Stimulated activated naive CD8-positive, alpha-beta T cell treated with anti-CD3 and anti-CD28 coated beads, Interleukin-15, amount 100 ng/mL, for 72 hours (primary cell): ENCODE measurements at regions not wholly inside any gene's neighbourhood (a gene's known extent, or its start where the extent isn't known, plus 50 kb on each side); places are given as distances from the start of the nearest gene placed in this dataset.
"Not testable (repeated sequence)": the region's sequence is repeated elsewhere in the genome, so short reads cannot be mapped to it uniquely, and the experiment has no call there.

Experiments used
- ATAC-seq: fragments of 150-1000 bp; cut with Tn5 transposase; 2 replicates; pipeline ENCODE4 v1.10.0; 2021; ENCODE audit warnings: mild to moderate bottlenecking, moderate library complexity
- DNase-seq, 2 donors: peaks; one replicate each; pipeline ENCODE4 v3.0.0; 2021 to 2022
- H3K27ac Mint-ChIP-seq, 2 donors: one replicate each; pipeline ENCODE4 v1.8.0; 2022; ENCODE audit warnings: mild to moderate bottlenecking in 2 of 2, mixed read lengths in 2 of 2, moderate library complexity in 2 of 2
- H3K27me3 Mint-ChIP-seq: one replicate; pipeline ENCODE4 v1.8.0; 2022; ENCODE audit warnings: mixed read lengths
- H3K4me1 Mint-ChIP-seq: one replicate; pipeline ENCODE4 v1.8.0; 2022; ENCODE audit warnings: mild to moderate bottlenecking, mixed read lengths
- H3K4me3 Mint-ChIP-seq, 2 donors: one replicate each; pipeline ENCODE4 v1.8.0; 2022; ENCODE audit warnings: mild to moderate bottlenecking in 2 of 2, mixed read lengths in 2 of 2, moderate library complexity in 1 of 2
- H3K9me3 Mint-ChIP-seq, 2 donors: one replicate each; pipeline ENCODE4 v1.8.0; 2022; ENCODE audit warnings: mixed read lengths in 2 of 2

- H3K4me3 Mint-ChIP-seq, result no peak overlapping the region
- no peak for ATAC-seq
Measured at GRCh38 chr3:81390796-81391195, 370.6 kb downstream of the GBE1 start.

DNA sequence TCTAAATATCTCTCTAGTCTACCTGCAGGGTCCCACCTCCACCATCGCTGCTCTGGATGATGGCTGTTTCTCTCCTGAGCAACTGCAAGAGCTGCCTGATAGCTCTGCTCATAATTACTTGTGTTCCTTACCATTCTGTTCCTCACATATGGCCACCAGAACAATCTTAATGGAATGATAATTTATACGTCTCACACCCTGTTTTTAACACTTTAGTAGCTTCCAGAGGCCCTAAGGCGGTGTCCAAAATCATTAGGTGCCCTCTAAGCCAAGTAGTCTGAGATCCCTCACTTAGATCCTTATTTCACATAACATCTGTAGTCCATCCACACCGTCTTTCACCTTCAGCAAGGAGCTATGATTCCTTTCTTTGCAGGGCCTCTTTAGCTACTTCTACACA is 373.3 kb downstream of the GBE1 start:
- Mint-ChIP-seq H3K27me3 (no peaks in the 10 kb centered on the region), H3K4me3 (no peak overlapping the region), H3K9me3 (no peaks in the 10 kb centered on the region), H3K4me1 (no peaks in the 10 kb centered on the region), H3K27ac (no peak overlapping the region)
- ATAC-seq (no peak), DNase-seq (no peak)

More at GRCh38 chr3:81390796-81391195, 370.6 kb downstream of the GBE1 start:
- Mint-ChIP-seq H3K27me3 (no peaks in the 10 kb centered on the region), H3K4me1 (no peaks in the 10 kb centered on the region), H3K9me3 (no peaks in the 10 kb centered on the region), H3K27ac (no peak overlapping the region)
- no peak for DNase-seq

- Mint-ChIP-seq H3K4me1 (no peaks in the 10 kb centered on the region), H3K27ac (no peak overlapping the region), H3K27me3 (no peaks in the 10 kb centered on the region), H3K9me3 (peaks cover 8 to 12% of the 10 kb centered on the region in 2 donors), H3K4me3 (no peak overlapping the region)
- DNase-seq (no peak), ATAC-seq (no peak)
Measured at GRCh38 chr3:81382470-81382869, 379.0 kb downstream of the GBE1 start.

DNA sequence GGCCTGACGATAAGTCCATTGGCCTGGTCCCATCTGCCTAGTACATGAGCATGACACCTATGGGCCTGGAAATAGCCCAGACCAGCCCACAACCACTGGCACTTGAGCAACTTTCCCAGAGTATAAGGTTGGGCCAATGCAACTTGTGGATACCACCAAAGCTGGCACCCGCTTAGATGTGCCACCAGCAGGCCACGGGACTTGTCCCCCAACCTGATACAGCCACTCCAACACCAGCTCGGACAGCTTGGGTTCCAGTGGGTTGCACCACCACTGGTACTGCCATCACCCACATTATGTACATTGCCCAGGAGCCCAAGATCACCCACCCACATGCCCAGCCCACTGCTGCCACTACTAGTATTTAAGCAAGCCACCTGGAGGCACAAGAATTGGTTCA is 381.2 kb downstream of the GBE1 start:
- H3K4me3 Mint-ChIP-seq, result no peak overlapping the region
- no peak for DNase-seq
- no peaks in the 10 kb centered on the region for H3K27me3 Mint-ChIP-seq
- no peak overlapping the region for H3K27ac Mint-ChIP-seq
- H3K9me3 Mint-ChIP-seq, result peaks cover 8 to 12% of the 10 kb centered on the region in 2 donors
- no peak for ATAC-seq
- no peaks in the 10 kb centered on the region for H3K4me1 Mint-ChIP-seq

- Mint-ChIP-seq H3K4me1 (no peaks in the 10 kb centered on the region), H3K9me3 (peaks cover 12 to 14% of the 10 kb centered on the region in 2 donors), H3K27me3 (no peaks in the 10 kb centered on the region), H3K4me3 (no peak overlapping the region), H3K27ac (no peak overlapping the region)
- ATAC-seq (no peak), DNase-seq (no peak)
Measured at GRCh38 chr3:81378552-81379293, 382.7 kb downstream of the GBE1 start.

GRCh38 chr3:81375921-81376320 is 385.5 kb downstream of the GBE1 start:
- DNase-seq, result no peak
- no peaks in the 10 kb centered on the region for H3K4me1 Mint-ChIP-seq
- H3K27me3 Mint-ChIP-seq, result no peaks in the 10 kb centered on the region
- peaks cover 12 to 24% of the 10 kb centered on the region in 2 donors for H3K9me3 Mint-ChIP-seq
- ATAC-seq, result no peak
- H3K27ac Mint-ChIP-seq, result no peak overlapping the region
- H3K4me3 Mint-ChIP-seq, result no peak overlapping the region

DNA sequence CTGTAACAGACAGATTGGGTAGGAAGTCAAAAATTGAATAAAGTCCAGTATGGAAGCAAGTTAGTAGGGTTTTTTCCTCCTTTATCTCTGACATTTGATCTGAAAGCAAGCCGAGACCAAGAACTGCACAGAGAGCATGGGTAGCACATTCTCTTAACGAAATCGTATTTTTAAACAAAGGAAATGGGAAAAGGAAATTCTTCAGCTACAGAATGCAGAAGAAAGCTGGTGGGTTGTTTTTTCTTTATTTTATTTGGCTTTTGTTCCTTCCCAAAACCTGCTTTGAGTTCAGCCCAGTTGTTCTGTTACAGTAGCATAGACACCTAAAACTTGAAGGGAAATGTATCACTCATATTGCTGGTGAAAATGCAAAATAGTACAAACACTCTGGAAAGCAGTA is 397.0 kb downstream of the GBE1 start:
- no peak for ATAC-seq

GRCh38 chr3:81363816-81364215 is 397.6 kb downstream of the GBE1 start:
- no peak for ATAC-seq
- no peaks in the 10 kb centered on the region for H3K27me3 Mint-ChIP-seq
- peaks cover 0 to 3% of the 10 kb centered on the region in 2 donors for H3K9me3 Mint-ChIP-seq
- no peak overlapping the region for H3K4me3 Mint-ChIP-seq
- H3K27ac Mint-ChIP-seq, result no peak overlapping the region
- no peaks in the 10 kb centered on the region for H3K4me1 Mint-ChIP-seq
- DNase-seq, result no peak

More for the DNA sequence above, 397.0 kb downstream of the GBE1 start:
- Mint-ChIP-seq H3K27me3 (no peaks in the 10 kb centered on the region), H3K27ac (no peak overlapping the region), H3K4me1 (no peaks in the 10 kb centered on the region), H3K9me3 (peaks cover 0 to 3% of the 10 kb centered on the region in 2 donors), H3K4me3 (no peak overlapping the region)
- no peak for DNase-seq

DNA sequence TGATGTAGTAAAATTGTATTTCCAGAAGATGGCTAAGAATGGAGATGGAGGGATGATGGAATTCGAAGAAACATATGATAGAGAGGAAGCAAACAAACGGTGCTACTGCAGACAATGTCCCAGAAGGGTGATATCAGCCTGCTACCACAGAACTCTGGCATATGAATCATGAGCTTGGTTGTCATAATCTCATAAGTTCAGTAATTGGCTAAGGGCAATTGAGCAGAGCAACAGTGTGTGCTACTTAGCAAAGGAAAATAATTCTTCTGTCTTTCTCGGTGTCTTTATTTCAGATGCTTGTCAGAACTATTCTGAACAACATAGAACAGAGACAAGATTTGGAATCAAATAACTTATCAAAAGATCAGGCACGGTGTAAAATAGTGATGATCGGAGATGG is 407.3 kb downstream of the GBE1 start:
- H3K27ac Mint-ChIP-seq, result no peak overlapping the region

DNA sequence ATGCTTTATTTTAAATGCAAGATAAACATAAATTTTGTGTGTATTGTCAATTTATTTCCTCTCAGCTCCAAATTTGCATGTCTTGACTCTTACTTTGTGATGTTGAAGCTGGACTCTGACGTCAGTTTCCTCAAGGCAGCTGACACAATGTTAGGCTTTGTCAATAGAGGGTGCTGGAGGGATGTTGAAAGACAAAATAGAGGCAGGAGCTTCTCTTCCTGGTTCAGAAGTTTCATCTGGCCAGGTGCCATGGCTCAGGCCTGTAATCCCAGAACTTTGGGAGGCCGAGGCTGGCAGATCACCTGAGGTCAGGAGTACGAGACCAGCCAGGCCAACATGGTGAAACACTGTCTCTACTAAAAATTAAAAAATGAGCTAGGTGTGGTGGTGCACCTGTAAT is 408.6 kb downstream of the GBE1 start:
- Mint-ChIP-seq H3K27ac (no peak overlapping the region), H3K9me3 (no peaks in the 10 kb centered on the region), H3K27me3 (no peaks in the 10 kb centered on the region), H3K4me1 (no peaks in the 10 kb centered on the region), H3K4me3 (no peak overlapping the region)
- DNase-seq, result no peak
- ATAC-seq, result no peak

More for the DNA sequence above, 407.3 kb downstream of the GBE1 start:
- Mint-ChIP-seq H3K4me3 (no peak overlapping the region), H3K27me3 (no peaks in the 10 kb centered on the region), H3K9me3 (no peaks in the 10 kb centered on the region), H3K4me1 (no peaks in the 10 kb centered on the region)
- DNase-seq, result no peak
- no peak for ATAC-seq

DNA sequence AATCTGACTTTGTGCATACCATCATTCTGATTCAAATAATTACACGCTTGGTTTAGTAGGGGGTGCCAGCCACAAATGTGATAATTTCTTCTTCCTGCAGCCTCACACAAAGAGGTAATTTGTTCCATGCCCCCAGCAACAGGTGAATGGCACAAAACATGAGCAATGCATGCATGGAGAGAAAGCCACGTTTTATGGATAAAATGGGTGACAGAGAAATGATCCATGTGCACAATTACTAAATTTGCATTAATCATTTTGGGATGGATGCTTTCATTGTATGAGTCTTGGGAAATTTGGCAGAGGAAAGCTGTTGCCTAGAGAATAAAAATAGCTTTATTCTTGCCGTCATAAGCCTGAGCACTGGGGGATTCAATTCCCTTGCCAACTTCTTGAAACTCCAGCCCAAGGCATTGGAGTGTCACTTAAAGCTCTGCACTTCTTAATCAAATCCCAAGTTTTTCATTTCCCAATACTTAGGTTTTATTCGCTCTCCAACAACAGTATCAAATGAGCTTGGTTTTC is 411.6 kb downstream of the GBE1 start:
- DNase-seq (no peak), ATAC-seq (no peak)
- Mint-ChIP-seq H3K9me3 (peaks cover 0 to 6% of the 10 kb centered on the region in 2 donors), H3K27ac (no peak overlapping the region), H3K4me3 (no peak overlapping the region), H3K4me1 (no peaks in the 10 kb centered on the region), H3K27me3 (no peaks in the 10 kb centered on the region)

DNA sequence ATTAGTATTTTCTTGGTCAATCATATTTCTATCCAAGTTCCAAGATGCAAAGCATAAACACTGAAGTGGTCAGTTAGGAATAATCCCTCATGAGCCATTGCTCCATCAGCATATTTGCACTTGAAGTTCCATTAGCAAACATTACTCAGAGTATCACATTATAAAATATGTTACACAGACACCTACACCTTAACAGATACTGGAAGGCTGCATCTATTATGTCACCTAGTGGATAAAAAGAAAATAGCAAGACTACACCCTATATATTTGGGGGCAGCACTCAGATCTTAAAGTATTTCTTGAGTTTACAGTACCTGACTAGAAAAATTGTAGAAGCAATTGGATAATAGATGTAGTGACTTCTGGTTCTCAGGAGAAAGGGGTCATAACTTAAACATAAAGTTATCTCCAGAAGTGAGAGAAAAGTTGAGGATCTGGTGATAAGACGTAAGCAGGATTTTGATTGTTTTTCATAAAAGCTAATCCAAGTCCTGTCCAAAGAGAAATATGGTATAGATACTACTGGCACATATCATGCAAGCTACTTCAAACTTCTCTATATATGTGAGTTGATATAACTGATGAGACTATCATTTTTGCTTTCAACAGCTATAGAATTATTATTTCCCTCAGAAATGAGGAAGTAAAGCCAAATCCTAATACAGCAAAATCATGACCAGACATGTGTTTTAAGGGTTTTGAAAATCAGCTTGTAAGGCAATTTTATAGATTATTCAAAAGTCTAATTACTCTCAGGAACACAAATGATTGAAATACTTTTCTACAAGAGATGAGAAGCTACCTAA is 422.2 kb downstream of the GBE1 start:
- Mint-ChIP-seq H3K27me3 (no peaks in the 10 kb centered on the region), H3K4me3 (no peak overlapping the region), H3K4me1 (no peaks in the 10 kb centered on the region), H3K9me3 (no peaks in the 10 kb centered on the region), H3K27ac (no peak overlapping the region)
- ATAC-seq (no peak), DNase-seq (no peak)

GRCh38 chr3:81336470-81336869 is 425.0 kb downstream of the GBE1 start:
- Mint-ChIP-seq H3K4me3 (no peak overlapping the region), H3K27me3 (no peaks in the 10 kb centered on the region), H3K27ac (no peak overlapping the region), H3K4me1 (no peaks in the 10 kb centered on the region), H3K9me3 (no peaks in the 10 kb centered on the region)
- DNase-seq (no peak), ATAC-seq (no peak)

- not testable (repeated sequence) for H3K4me3 Mint-ChIP-seq, H3K9me3 Mint-ChIP-seq, H3K27ac Mint-ChIP-seq, ATAC-seq, DNase-seq, H3K4me1 Mint-ChIP-seq, H3K27me3 Mint-ChIP-seq
Measured at GRCh38 chr3:81329835-81330234, 431.6 kb downstream of the GBE1 start.

GRCh38 chr3:81326245-81326644 is 435.2 kb downstream of the GBE1 start:
- Mint-ChIP-seq H3K4me1 (no peaks in the 10 kb centered on the region), H3K27me3 (no peaks in the 10 kb centered on the region), H3K4me3 (no peak overlapping the region), H3K9me3 (peaks cover 4 to 6% of the 10 kb centered on the region in 2 donors), H3K27ac (no peak overlapping the region)
- ATAC-seq, result no peak
- DNase-seq, result no peak

DNA sequence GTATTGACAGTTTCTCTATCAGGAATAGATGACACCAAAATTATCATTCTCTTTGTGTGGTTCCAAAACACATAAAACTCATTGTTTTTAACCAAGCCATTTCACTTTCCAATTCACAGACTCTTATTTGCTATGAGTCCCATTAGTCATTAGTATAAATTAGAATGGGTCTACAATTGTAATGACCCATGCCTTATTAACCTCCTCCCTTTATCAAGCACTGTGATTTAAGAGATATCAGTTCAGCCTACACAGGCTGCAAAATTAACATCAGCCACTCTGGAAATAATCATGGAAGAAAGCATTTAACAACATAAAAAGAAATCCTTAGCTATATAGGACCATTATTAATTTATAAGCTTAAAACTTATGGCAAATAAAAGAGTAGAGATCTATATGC is 440.6 kb downstream of the GBE1 start:
- DNase-seq (no peak), ATAC-seq (no peak)
- Mint-ChIP-seq H3K27ac (no peak overlapping the region), H3K4me1 (no peaks in the 10 kb centered on the region), H3K9me3 (no peaks in the 10 kb centered on the region), H3K4me3 (no peak overlapping the region), H3K27me3 (no peaks in the 10 kb centered on the region)
